Pancreas (tissue), 10 donors: ENCODE measurements at regions not wholly inside any gene's neighbourhood (a gene's known extent, or its start where the extent isn't known, plus 50 kb on each side); places are given as distances from the start of the nearest gene placed in this dataset.
"Not testable (repeated sequence)": the region's sequence is repeated elsewhere in the genome, so short reads cannot be mapped to it uniquely, and the experiment has no call there.

Source experiments
- ATAC-seq, 4 donors: fragments of 200-7000 bp; cut with Tn5 transposase; one replicate each; pipeline versions ENCODE4 v1.8.0 to v1.9.1; 2020; ENCODE audit warnings: mild to moderate bottlenecking in 4 of 4, moderate library complexity in 4 of 4
- DNase-seq, 6 donors: peaks; one replicate each; pipeline ENCODE4 v3.0.0-alpha.2; 2020
- FAIRE-seq: peaks from 2 replicates; lab custom pipeline; 2012; peaks lifted over from hg19 to GRCh38; lab: Jason Lieb, UNC
- H3K27ac ChIP-seq, 4 donors: fragments of 200-600 bp; sonication (generic); 1 replicate in 3 of 4; 2 replicates in 1 of 4; pipeline versions ENCODE4 v1.5.0 to v1.8.0; 2020
- H3K27me3 ChIP-seq, 4 donors: fragments of 200-600 bp; one replicate each; pipeline ENCODE4 v1.8.0; 2021
- H3K36me3 ChIP-seq, 3 donors: fragments of 200-600 bp; sonication (generic) in 1 of 3; one replicate each; pipeline versions ENCODE4 v1.5.0 to v1.8.0; 2020 to 2021
- H3K4me1 ChIP-seq, 3 donors: fragments of 200-600 bp; one replicate each; pipeline ENCODE4 v1.8.0; 2021
- H3K4me3 ChIP-seq, 4 donors: fragments of 200-600 bp; sonication (generic) in 2 of 4; one replicate each; pipeline versions ENCODE4 v1.5.0 to v1.8.0; 2020 to 2021
- H3K9me3 ChIP-seq, 4 donors: fragments of 200-600 bp; one replicate each; pipeline ENCODE4 v1.8.0; 2021
- WGBS, 2 donors: extraction: QIAGEN DNeasy Blood & Tissue Kit; methylation state at CpG; one replicate each; pipeline ENCODE4 v1.1.7; 2013; 5-methylcytosine and 5-hydroxymethylcytosine counted together
- intact Hi-C, 3 donors: fragments of 100-400 bp; cut with DNase I; formaldehyde crosslinking; loops; one replicate each; pipeline versions ENCODE4 v1.11.1 to v1.14.2; 2022
- TF ChIP-seq, protein P1 (sequence below), 4 donors: fragments of 200-600 bp; sonication (generic) in 3 of 4; IDR thresholded peaks; one replicate each; pipeline versions ENCODE4 v1.5.0 to v1.8.0; 2021; ENCODE audit warnings: antibody characterized with exemption in 4 of 4
- donor health status: healthy with polysubstance abuse.
- donor health status: DM: no; HTN: no; CAD: no; lungs with moderate emphysema.
- donor health status: DM: no; HTN: no; CAD: no.
- donor health status: control.
- donor health status: control.
- donor health status: Bipolar disorder and iron deficiency.
- donor health status: DM: yes; HTN: yes; CAD: no.
- donor health status: DM: no; HTN: no; CAD: no.
- donor health status: DM: no; HTN: no; CAD: no.
- donor health status: DM: yes; HTN: yes; CAD: no.

DNA sequence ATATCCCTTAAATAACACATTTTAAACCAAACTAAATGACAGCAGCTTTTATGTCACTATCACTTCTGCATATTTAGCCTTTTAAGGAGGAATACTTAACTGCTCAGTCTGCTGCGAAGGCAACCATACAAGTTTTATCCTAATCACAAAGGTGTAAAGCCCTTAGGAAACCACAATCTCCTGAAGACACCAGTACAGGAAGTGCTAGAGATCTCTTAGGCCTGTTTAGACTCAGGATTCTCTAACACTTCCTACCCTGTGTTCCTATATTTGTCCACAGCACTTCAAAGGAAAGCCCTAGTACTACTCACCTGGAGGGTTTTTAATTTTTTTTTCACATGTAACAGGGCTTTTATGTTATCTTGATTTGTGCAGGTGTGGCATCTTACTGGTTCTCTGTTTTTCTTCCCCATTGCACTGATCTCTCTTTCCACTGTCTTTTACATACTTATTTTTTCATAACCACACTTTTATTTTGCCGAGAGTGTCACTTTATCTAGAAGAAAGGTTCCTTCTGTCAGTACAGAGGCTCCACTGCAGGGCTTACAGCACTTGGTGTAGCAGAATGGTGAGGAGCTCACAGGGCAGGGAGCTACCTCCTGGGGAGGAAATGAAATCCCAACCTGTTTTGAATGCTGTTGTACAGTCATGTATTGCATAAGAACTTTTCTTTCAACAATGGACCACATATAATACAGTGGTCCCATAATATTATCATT, 1060.6 kb upstream of the ACO1 start:
- H3K9me3 ChIP-seq, result no peaks in the 10 kb centered on the region
- H3K27me3 ChIP-seq, result no peaks in the 10 kb centered on the region
- H3K36me3 ChIP-seq, result no peaks in the 10 kb centered on the region
- FAIRE-seq (no peak), DNase-seq (no peak), ATAC-seq (no peak)
- intact Hi-C loops, result no loop called here
- 66 to 73% methylated on average over 2 of the region's 2 CpGs for WGBS, 2 donors
- no peak overlapping the region for H3K4me3 ChIP-seq
- H3K4me1 ChIP-seq, result no peaks in the 10 kb centered on the region
- TF ChIP-seq, protein P1, sequence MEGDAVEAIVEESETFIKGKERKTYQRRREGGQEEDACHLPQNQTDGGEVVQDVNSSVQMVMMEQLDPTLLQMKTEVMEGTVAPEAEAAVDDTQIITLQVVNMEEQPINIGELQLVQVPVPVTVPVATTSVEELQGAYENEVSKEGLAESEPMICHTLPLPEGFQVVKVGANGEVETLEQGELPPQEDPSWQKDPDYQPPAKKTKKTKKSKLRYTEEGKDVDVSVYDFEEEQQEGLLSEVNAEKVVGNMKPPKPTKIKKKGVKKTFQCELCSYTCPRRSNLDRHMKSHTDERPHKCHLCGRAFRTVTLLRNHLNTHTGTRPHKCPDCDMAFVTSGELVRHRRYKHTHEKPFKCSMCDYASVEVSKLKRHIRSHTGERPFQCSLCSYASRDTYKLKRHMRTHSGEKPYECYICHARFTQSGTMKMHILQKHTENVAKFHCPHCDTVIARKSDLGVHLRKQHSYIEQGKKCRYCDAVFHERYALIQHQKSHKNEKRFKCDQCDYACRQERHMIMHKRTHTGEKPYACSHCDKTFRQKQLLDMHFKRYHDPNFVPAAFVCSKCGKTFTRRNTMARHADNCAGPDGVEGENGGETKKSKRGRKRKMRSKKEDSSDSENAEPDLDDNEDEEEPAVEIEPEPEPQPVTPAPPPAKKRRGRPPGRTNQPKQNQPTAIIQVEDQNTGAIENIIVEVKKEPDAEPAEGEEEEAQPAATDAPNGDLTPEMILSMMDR (IDR thresholded peaks at IDR 0.05), result no peak
- no peak overlapping the region for H3K27ac ChIP-seq

DNA sequence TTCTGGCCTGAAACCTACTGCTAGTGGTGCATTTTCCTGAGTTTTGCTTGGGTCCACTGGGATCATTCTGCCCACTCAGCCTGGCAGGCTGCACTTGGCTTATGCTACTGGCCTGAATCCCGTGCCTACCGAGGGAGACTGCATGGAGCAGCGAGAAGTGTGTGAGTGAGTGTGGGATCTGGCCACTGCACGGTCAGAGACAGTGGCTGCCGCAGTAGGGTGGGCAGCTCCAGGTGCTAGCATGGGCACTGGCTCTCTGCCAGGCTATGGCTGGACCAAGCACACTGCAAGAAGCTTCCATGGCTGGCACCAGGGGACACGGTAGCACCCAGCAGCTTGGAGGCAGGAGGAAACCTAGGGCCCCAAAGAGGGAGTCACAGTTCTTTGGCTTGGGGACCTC, 1058.7 kb upstream of the ACO1 start:
- Histone ChIP-seq H3K36me3 (no peaks in the 10 kb centered on the region), H3K27ac (no peak overlapping the region), H3K27me3 (no peaks in the 10 kb centered on the region), H3K4me1 (no peaks in the 10 kb centered on the region), H3K9me3 (no peaks in the 10 kb centered on the region), H3K4me3 (no peak overlapping the region)
- ATAC-seq (no peak), FAIRE-seq (no peak), DNase-seq (peak in 2 of 6 donors; percentile 42 to 62)
- 77 to 93% methylated on average over 6 of the region's 6 CpGs for WGBS, 2 donors
- TF ChIP-seq, protein P1 (IDR thresholded peaks at IDR 0.05), result no peak
- intact Hi-C loops, result no loop called here

DNA sequence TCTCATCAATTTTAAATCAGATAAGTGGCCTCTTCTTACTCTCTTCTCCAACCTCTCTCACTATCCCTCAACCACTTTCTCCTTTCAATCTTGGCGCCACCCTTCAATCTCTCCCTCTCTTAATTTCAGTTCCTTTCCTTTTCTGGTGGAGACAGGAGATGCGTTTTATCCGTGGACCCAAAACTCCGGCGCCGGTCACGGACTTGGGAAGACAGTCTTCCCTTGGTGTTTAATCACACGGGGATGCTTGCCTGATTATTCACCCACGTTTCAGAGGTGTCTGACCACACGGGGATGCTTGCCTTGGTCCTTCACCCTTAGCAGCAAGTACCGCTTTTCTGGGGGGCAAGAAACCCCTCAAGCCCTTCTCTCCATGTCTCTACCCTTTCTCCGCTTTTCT, 1057.6 kb upstream of the ACO1 start:
- ATAC-seq, FAIRE-seq, H3K4me1 ChIP-seq, H3K27me3 ChIP-seq, H3K4me3 ChIP-seq, H3K27ac ChIP-seq, H3K9me3 ChIP-seq, intact Hi-C loops, H3K36me3 ChIP-seq: not testable (repeated sequence)
- DNase-seq, result peak in 1 of 6 donors; percentile 26
- WGBS, 2 donors, result 68 to 85% methylated on average over 12 of the region's 12 CpGs

DNA sequence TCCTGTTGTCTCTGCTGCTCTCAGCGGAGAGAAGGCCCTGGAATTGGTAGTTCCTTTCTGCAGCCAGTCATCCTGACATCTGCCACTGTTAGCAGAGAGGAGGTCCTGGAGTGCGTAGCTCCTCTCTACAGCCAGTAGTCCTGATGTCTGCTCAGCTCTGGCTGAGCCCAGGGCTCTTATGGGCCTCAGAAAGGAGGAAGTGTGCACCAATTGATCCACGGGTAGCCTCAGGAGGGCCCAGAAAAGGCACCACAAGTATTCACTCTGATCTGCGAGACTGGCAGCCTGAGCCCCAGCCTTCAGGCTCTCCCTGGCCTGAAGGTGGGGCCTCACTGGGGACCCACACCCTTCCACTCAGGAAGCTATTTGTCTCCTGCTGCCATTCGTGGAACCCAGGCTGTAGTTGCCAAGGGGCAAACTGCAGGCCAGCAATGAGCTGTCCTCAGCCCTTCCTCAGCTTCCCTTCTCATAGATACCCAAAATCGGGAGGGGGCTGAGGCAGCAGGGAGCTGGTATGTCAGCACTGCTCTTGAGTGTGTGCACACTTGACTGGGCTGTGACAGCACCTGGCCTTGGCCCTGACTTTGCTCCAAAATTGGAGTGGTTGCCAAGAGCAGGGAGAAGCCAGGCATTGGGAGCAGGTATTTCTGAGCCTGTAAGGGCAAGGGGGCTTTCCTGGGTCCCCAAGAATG, 1049.5 kb upstream of the ACO1 start:
- intact Hi-C loops, result no loop called here
- TF ChIP-seq, protein P1 (IDR thresholded peaks at IDR 0.05), result no peak
- DNase-seq, result peak in 2 of 6 donors; percentile 29 to 48
- no peaks in the 10 kb centered on the region for H3K9me3 ChIP-seq
- FAIRE-seq, result no peak
- H3K4me3 ChIP-seq, result no peak overlapping the region
- no peaks in the 10 kb centered on the region for H3K36me3 ChIP-seq
- no peak overlapping the region for H3K27ac ChIP-seq
- no peak for ATAC-seq
- 57 to 63% methylated on average over 6 of the region's 6 CpGs for WGBS, 2 donors
- H3K27me3 ChIP-seq, result no peaks in the 10 kb centered on the region
- H3K4me1 ChIP-seq, result no peaks in the 10 kb centered on the region

DNA sequence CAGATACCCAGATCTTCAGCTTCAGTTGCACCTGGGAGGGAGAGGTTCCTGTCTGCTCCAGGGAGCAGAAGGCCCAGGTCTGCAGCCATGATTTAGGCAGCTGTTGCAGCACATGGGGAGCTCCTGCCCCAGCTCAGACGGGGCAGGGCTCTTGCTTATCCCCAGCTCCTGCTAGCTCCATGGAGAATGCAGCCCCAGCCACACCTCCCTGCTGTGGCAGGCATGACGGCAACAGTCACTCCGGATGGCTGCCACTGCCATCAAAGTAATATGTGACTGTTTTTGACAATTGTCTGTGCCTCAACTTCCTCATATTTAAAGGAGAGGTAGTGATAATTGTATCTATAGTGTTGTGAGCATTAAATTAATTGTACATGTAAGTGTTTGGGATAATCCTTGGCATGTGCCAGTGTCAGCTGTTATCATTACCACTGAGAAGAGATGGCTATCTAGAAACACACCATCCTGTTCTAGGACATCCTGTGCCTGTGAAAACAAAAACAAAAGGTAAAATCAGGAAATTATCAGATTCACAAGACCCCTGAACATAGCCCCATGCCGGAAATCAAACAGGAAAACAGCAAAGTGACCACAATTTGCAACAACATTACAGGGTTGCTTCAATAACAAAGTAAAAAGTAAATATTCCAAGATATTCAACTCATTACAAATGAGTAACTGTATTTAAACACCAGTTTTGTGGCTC, 1048.8 kb upstream of the ACO1 start:
- ATAC-seq (no peak), FAIRE-seq (no peak)
- WGBS, 2 donors, result 63 to 64% methylated on average over 4 of the region's 4 CpGs

More for the DNA sequence above, 1048.8 kb upstream of the ACO1 start:
- TF ChIP-seq, protein P1 (IDR thresholded peaks at IDR 0.05), result no peak
- no peak overlapping the region for H3K27ac ChIP-seq
- no peaks in the 10 kb centered on the region for H3K9me3 ChIP-seq
- no peaks in the 10 kb centered on the region for H3K4me1 ChIP-seq
- no peaks in the 10 kb centered on the region for H3K27me3 ChIP-seq
- H3K36me3 ChIP-seq, result no peaks in the 10 kb centered on the region
- DNase-seq, result no peak
- intact Hi-C loops, result no loop called here
- H3K4me3 ChIP-seq, result no peak overlapping the region
